Lower leg skin (tissue), 3 donors: ENCODE measurements at regions not wholly inside any gene's neighbourhood (a gene's known extent, or its start where the extent isn't known, plus 50 kb on each side); places are given as distances from the start of the nearest gene placed in this dataset.

Source experiments
- POLR2A ChIP-seq, 2 donors: fragments of 450-650 bp; IDR thresholded peaks; one replicate each; pipeline ENCODE4 v1.6.1; 2016 to 2017; ENCODE audit warnings: antibody characterized with exemption in 2 of 2, mild to moderate bottlenecking in 1 of 2, moderate library complexity in 1 of 2
- TF ChIP-seq, protein P1 (sequence below), 3 donors: fragments of 450-650 bp; IDR thresholded peaks; one replicate each; pipeline ENCODE4 v1.5.1; 2016; ENCODE audit warnings: antibody characterized with exemption in 3 of 3, mild to moderate bottlenecking in 3 of 3, moderate library complexity in 2 of 3

DNA sequence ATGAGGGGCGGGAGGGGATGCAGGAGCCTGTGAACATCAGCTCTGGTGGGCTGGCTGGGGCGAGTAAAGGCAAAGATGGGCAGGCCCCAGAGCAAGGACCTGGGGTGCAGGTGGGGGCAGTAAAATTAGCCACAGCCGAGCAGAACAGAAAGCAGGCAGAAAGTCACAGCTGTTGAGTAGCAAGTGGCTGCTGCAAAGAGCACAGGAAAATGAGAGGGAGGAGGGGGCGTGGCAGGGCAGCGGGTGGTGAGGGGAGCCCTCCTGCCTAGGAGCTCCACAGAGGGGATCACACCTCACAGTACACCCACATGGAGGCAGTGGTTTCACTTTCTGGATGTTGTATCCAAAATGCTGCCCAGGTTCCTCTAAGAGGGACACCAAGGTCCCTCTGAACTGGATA, 79.6 kb downstream of the LBH start:
- TF ChIP-seq, protein P1, sequence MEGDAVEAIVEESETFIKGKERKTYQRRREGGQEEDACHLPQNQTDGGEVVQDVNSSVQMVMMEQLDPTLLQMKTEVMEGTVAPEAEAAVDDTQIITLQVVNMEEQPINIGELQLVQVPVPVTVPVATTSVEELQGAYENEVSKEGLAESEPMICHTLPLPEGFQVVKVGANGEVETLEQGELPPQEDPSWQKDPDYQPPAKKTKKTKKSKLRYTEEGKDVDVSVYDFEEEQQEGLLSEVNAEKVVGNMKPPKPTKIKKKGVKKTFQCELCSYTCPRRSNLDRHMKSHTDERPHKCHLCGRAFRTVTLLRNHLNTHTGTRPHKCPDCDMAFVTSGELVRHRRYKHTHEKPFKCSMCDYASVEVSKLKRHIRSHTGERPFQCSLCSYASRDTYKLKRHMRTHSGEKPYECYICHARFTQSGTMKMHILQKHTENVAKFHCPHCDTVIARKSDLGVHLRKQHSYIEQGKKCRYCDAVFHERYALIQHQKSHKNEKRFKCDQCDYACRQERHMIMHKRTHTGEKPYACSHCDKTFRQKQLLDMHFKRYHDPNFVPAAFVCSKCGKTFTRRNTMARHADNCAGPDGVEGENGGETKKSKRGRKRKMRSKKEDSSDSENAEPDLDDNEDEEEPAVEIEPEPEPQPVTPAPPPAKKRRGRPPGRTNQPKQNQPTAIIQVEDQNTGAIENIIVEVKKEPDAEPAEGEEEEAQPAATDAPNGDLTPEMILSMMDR (IDR thresholded peaks at IDR 0.05), result no peak
- TF ChIP-seq POLR2A (IDR thresholded peaks at IDR 0.05), result no peak
